Coronary artery (tissue), 2 donors: ENCODE measurements at regions not wholly inside any gene's neighbourhood (a gene's known extent, or its start where the extent isn't known, plus 50 kb on each side); places are given as distances from the start of the nearest gene placed in this dataset.
"Not testable (repeated sequence)": the region's sequence is repeated elsewhere in the genome, so short reads cannot be mapped to it uniquely, and the experiment has no call there.

Experiments used
- DNase-seq: peaks from one replicate; pipeline ENCODE4 v3.0.0-alpha.2; 2017; ENCODE audit warnings: low spot score
- H3K27ac ChIP-seq, 2 donors: fragments of 200-600 bp; sonication (generic); one replicate each; pipeline ENCODE4 v1.5.1; 2016 to 2019
- H3K4me3 ChIP-seq: fragments of 200-600 bp; sonication (generic); 2 replicates; pipeline ENCODE4 v1.5.1; 2016; ENCODE audit warnings: mild to moderate bottlenecking, moderate library complexity
- TF ChIP-seq, protein P1 (sequence below): fragments of 200-600 bp; sonication (generic); IDR thresholded peaks from one replicate; pipeline ENCODE4 v1.5.1; 2019; ENCODE audit warnings: antibody characterized with exemption

DNA sequence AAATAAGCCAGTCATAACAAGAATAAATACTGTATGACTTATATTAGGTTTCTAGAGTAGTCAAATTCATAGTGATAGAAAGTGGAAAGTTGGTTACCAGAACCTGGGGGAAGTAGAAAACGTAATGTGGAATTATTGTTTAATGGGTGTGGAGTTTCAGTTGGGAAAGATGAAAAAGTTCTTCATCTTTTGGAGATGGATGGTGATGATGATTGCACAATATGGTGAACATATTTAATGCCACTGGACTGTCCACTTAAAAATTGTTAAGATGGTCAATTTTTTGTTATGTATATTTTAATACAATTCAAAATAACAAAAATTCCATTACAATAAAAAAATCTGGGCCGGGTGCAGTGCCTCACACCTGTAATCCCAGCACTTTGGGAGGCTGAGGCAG is 289.6 kb downstream of the ZIC3 start:
- no peak for DNase-seq
- TF ChIP-seq, protein P1, sequence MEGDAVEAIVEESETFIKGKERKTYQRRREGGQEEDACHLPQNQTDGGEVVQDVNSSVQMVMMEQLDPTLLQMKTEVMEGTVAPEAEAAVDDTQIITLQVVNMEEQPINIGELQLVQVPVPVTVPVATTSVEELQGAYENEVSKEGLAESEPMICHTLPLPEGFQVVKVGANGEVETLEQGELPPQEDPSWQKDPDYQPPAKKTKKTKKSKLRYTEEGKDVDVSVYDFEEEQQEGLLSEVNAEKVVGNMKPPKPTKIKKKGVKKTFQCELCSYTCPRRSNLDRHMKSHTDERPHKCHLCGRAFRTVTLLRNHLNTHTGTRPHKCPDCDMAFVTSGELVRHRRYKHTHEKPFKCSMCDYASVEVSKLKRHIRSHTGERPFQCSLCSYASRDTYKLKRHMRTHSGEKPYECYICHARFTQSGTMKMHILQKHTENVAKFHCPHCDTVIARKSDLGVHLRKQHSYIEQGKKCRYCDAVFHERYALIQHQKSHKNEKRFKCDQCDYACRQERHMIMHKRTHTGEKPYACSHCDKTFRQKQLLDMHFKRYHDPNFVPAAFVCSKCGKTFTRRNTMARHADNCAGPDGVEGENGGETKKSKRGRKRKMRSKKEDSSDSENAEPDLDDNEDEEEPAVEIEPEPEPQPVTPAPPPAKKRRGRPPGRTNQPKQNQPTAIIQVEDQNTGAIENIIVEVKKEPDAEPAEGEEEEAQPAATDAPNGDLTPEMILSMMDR: no peak
- no peak overlapping the region for H3K27ac ChIP-seq
- no peak overlapping the region for H3K4me3 ChIP-seq

DNA sequence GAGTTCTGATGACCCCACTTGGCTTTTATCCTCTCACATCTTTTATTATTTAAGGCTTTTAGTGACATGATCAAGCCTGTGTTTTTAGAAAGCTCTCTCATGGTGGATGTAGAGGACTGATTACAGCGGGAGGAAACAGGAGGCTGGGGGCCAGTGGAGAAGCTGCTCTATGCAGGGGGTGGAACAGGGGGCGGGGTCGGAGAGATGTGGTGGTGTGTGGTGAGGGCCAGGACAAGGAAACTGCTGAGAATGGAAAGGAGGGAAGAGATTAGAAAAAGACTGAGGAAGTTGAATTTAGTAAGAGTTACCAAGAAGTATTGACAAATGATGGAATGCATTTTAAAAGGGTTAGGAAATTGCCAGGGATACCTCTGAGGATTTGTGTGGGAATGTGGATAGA is 292.2 kb downstream of the ZIC3 start:
- no peak for DNase-seq
- no peak overlapping the region for H3K27ac ChIP-seq

DNA sequence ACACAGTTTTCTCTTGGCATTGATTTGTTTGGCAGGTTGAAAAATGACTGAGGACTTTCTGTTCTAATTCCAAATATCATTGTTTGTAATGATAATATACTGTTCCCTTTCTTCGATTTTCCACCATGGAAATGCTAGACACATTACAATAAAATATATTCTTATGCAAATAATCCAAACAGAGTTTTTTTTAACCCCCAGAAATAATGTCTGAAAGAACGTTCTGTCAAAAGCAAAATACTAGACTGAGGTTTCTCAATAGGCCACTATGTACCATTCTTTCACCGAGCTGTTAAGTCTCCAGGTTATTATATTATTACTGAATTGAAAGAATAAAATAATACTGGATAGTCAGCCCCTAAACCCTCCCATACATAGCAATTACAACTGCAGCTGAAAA is 312.5 kb downstream of the ZIC3 start:
- Histone ChIP-seq H3K4me3 (no peak overlapping the region), H3K27ac (no peak overlapping the region)
- TF ChIP-seq, protein P1: no peak
- no peak for DNase-seq

More for the DNA sequence above, 292.2 kb downstream of the ZIC3 start:
- TF ChIP-seq, protein P1: no peak
- H3K4me3 ChIP-seq: no peak overlapping the region

DNA sequence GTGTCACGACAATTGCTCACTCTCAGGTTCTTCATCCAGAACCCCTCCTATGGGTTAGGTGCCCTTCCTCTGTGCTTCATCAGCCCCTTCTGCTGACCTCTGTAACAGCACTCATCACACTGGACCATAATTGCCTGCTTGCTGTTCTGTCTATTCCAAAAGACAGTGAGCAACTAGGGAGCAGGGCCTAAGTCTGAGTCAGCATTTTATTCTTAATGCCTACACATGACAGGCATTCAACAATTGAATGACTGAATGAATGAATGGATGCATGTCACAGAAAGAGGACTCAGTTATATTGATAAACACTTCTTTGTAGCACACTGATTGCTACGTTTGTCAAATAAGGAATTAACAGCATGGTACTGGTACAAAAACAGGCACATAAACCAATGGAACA is 317.0 kb downstream of the ZIC3 start:
- H3K4me3 ChIP-seq: no peak overlapping the region
- DNase-seq: no peak
- no peak overlapping the region for H3K27ac ChIP-seq
- TF ChIP-seq, protein P1: no peak

DNA sequence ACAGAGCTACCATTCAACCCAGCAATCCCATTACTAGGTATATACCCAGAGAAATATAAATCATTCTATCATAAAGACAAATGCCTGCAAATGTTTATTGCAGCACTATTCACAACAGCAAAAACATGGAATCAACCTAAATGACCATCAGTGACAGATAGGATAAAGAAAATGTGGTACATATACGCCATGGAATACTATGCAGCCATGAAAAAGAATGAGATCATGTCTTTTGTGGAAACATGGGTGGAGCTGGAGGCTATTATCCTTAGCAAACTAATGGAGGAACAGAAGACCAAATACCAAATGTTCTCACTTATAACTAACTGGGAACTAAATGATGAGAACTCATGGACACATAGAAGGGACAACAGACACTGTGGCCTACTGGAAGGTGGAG is 318.9 kb downstream of the ZIC3 start:
- not testable (repeated sequence) for H3K4me3 ChIP-seq, DNase-seq, H3K27ac ChIP-seq

DNA sequence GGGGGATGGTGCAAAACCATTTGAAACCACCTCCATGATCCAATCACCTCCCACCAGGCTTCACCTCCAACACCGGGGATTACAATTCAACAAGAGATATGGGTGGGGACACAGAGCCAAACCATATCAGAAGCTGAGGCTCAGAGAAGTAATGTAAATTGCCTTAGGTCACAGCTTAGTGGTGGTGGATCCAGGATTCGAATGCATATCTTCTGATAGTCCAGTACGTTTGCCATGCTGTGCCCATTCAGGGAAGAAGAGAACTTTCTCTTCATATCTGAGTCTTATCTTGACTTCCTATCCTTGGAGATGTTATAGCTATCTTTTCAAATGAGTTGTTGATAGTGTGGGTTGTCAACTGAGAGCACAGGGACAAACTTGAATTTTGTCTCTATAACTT is 325.5 kb downstream of the ZIC3 start:
- Histone ChIP-seq H3K27ac (no peak overlapping the region), H3K4me3 (no peak overlapping the region)
- TF ChIP-seq, protein P1: no peak
- no peak for DNase-seq

DNA sequence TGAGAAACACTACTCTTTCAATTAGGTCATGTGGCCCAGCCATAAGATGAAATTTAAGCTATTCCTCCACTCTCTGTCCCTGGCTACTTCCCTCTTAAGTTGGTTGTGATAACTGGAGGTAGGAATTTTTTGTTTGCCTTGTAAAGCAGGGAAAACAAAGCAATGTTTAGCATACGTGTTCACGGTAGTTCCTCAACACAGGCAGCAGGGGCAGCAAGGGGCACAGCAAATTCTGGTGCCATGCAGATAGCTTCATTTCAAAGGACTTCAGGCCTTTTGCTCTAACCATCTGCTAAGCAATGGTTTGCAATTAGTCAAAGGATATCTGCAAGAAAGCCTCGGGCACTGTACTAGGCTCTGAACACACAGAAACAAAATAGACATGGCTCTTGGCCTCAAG is 330.2 kb downstream of the ZIC3 start:
- TF ChIP-seq, protein P1: no peak

DNA sequence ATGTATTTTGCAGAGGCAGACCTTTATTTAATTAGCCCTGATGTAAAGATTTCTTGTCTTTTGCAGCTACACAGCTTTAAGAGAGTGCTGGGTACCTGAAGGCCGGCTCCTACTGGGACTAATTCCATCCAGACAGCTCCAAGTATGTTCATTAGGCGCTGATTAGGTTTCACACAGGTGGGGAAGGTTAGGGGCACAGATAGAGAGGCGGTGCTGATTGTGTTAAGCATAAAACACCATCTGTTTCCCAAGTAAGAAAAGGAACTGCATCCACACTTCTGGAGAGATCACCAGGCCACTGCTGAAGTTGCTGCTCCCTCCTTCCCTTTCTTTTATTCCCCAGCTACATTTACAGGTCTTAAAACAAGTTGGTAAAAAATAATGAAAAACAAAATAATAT is 349.5 kb downstream of the ZIC3 start:
- H3K4me3 ChIP-seq: no peak overlapping the region
- DNase-seq: no peak
- H3K27ac ChIP-seq: no peak overlapping the region
- TF ChIP-seq, protein P1: no peak

More for the DNA sequence above, 330.2 kb downstream of the ZIC3 start:
- Histone ChIP-seq H3K27ac (no peak overlapping the region), H3K4me3 (no peak overlapping the region)
- DNase-seq: no peak
